H1 (cell line): ENCODE measurements at regions not wholly inside any gene's neighbourhood (a gene's known extent, or its start where the extent isn't known, plus 50 kb on each side); places are given as distances from the start of the nearest gene placed in this dataset.

ENCODE experiments used
- CHD1 ChIP-seq: IDR thresholded peaks from 2 replicates; pipeline ENCODE4 v1.6.1; 2012; ENCODE audit warnings: low read depth, low read length, improper control_type of control experiment
- SAP30 ChIP-seq: fragments of 300-600 bp; sonication (generic); IDR thresholded peaks from 2 replicates; pipeline ENCODE4 v1.7.1; 2012; ENCODE audit warnings: low read length, moderate library complexity, mild to moderate bottlenecking, inconsistent platforms; ENCODE audit not compliant: insufficient read depth, insufficient replicate concordance
- SIX5 ChIP-seq: IDR thresholded peaks from 2 replicates; pipeline ENCODE4 v1.6.1; 2011; ENCODE audit warnings: mild to moderate bottlenecking, low read depth, low read length

GRCh38 chr14:44788612-44789011 lies 173.1 kb downstream of the KLHL28 start (continued):
- TF ChIP-seq CHD1 (no peak), SIX5 (no peak), SAP30 (no peak)
- TF ChIP-seq, all 59 proteins: peak for 0
